ENCODE measurements at regions not wholly inside any gene's neighbourhood (a gene's known extent, or its start where the extent isn't known, plus 50 kb on each side); places are given as distances from the start of the nearest gene placed in this dataset.

- TF ChIP-seq, protein P1, sequence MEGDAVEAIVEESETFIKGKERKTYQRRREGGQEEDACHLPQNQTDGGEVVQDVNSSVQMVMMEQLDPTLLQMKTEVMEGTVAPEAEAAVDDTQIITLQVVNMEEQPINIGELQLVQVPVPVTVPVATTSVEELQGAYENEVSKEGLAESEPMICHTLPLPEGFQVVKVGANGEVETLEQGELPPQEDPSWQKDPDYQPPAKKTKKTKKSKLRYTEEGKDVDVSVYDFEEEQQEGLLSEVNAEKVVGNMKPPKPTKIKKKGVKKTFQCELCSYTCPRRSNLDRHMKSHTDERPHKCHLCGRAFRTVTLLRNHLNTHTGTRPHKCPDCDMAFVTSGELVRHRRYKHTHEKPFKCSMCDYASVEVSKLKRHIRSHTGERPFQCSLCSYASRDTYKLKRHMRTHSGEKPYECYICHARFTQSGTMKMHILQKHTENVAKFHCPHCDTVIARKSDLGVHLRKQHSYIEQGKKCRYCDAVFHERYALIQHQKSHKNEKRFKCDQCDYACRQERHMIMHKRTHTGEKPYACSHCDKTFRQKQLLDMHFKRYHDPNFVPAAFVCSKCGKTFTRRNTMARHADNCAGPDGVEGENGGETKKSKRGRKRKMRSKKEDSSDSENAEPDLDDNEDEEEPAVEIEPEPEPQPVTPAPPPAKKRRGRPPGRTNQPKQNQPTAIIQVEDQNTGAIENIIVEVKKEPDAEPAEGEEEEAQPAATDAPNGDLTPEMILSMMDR (IDR thresholded peaks at IDR 0.05; ENCODE audit: low read length) = no peak
- TF ChIP-seq EZH2 (IDR thresholded peaks at IDR 0.05; ENCODE audit: borderline replicate concordance, low read length) = no peak
Observed at GRCh38 chrX:128862557-128862956, 660.7 kb downstream of the SMARCA1 start.

Data from OCI-LY1 (cell line).